ENCODE measurements at regions not wholly inside any gene's neighbourhood (a gene's known extent, or its start where the extent isn't known, plus 50 kb on each side); places are given as distances from the start of the nearest gene placed in this dataset.
"Not testable (repeated sequence)": the region's sequence is repeated elsewhere in the genome, so short reads cannot be mapped to it uniquely, and the experiment has no call there.

DNA sequence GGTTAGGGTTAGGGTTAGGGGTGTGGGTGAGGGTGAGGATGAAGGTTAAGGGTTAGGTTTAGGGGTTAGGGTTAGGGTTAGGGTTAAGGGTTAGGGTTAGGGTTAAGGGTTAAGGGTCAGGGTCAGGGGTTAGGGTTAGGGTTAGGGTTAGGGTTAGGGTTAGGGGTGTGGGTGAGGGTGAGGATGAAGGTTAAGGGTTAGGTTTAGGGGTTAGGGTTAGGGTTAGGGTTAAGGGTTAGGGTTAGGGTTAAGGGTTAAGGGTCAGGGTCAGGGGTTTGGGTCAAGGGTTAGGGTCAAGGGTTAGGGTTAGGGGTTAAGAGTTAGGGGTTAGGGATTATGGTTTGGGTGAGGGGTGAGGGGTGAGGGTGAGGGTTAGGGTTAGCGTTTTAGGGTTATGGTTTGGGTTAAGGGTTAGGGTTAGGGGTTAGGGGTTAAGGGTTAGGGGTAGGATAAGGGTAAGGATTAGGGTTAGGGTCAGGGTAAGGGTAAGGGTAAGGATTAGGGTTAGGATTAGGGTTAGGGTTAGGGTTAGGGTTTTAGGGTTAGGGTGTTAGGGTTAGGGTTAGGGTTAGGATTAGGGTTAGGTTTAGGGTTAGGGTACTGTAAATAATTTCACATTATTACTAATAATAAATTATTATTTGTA, 214.0 kb downstream of the LMLN start:
- not testable (repeated sequence) for H3K4me3 ChIP-seq (IDR thresholded peaks at IDR 0.05; ENCODE audit: insufficient read depth, low read depth, low read length); H3K27me3 ChIP-seq (ENCODE audit: insufficient read depth, low read depth); H3K4me1 ChIP-seq (ENCODE audit: low read depth, poor library complexity, severe bottlenecking); H3K4me2 ChIP-seq; H3K36me3 ChIP-seq (ENCODE audit: insufficient read depth); H3K79me2 ChIP-seq (ENCODE audit: insufficient read depth, low read depth); H3K9ac ChIP-seq; H3K27ac ChIP-seq; H4K20me1 ChIP-seq (ENCODE audit: insufficient read depth); H2AFZ ChIP-seq (ENCODE audit: low read depth)

Data from KMS-11 (cell line).